ENCODE measurements at regions not wholly inside any gene's neighbourhood (a gene's known extent, or its start where the extent isn't known, plus 50 kb on each side); places are given as distances from the start of the nearest gene placed in this dataset.

DNA sequence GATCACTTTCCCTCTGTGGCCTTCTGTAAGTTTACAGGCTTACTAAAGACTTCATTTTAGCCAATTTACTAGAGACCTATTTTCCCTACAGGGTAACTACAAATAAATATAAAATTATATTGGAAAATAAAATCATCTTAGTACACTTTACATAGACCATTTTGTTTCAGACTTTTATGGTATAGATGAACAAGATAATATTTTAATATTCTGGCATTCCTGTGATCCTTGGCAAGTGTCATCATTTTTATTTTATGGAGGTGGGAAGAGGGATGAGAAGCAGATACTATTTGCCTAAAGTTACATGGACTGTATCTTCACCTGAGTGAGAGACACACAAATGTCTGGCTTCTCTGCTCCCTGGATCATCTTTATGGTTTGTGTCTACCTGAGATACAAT is 149.6 kb upstream of the CWC22 start:
- no peak for TF ChIP-seq EZH2 (IDR thresholded peaks at IDR 0.05; ENCODE audit: insufficient read depth, low read length)
- TF ChIP-seq, protein P1, sequence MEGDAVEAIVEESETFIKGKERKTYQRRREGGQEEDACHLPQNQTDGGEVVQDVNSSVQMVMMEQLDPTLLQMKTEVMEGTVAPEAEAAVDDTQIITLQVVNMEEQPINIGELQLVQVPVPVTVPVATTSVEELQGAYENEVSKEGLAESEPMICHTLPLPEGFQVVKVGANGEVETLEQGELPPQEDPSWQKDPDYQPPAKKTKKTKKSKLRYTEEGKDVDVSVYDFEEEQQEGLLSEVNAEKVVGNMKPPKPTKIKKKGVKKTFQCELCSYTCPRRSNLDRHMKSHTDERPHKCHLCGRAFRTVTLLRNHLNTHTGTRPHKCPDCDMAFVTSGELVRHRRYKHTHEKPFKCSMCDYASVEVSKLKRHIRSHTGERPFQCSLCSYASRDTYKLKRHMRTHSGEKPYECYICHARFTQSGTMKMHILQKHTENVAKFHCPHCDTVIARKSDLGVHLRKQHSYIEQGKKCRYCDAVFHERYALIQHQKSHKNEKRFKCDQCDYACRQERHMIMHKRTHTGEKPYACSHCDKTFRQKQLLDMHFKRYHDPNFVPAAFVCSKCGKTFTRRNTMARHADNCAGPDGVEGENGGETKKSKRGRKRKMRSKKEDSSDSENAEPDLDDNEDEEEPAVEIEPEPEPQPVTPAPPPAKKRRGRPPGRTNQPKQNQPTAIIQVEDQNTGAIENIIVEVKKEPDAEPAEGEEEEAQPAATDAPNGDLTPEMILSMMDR (IDR thresholded peaks at IDR 0.05; ENCODE audit: insufficient read depth, low read depth, low read length): no peak

All from astrocyte (in vitro differentiated cells and primary cell).